K562 (cell line): ENCODE measurements at regions not wholly inside any gene's neighbourhood (a gene's known extent, or its start where the extent isn't known, plus 50 kb on each side); places are given as distances from the start of the nearest gene placed in this dataset.
A peak's percentile ranks its signal among the peaks of the same experiment; 100 is the strongest.

Experiments used
- ATAC-seq: fragments of 200-7000 bp; cut with Tn5 transposase; 3 replicates; pipeline ENCODE4 v1.9.1; 2020; ENCODE audit warnings: moderate library complexity
- BruUV-seq: library from RNA; stranded (reverse); fragments of 400-500 nt; replicated peaks from 2 replicates; lab custom pipeline; 2021; lab: Mats Ljungman, UMichigan
- CTCF ChIA-PET: fragments of 300-600 bp; formaldehyde crosslinking; extraction: SDS; loops from one replicate; lab custom pipeline; 2021; ENCODE audit warnings: low intra/inter-chr PET ratio; lab: Yijun Ruan, JAX
- POLR2A ChIA-PET: fragments of 300-600, 350-650 bp; sonication (Branson Sonifier 250); formaldehyde crosslinking; extraction: SDS; loops from one replicate; lab custom pipeline; 2021; ENCODE audit warnings: antibody characterized with exemption, inconsistent platforms; lab: Yijun Ruan, JAX
- DNase-seq, 4 experiments: peaks; one replicate each; pipeline versions ENCODE4 v3.0.0 to v3.0.0-alpha.2; 2011 to 2018; ENCODE audit warnings: low spot score in 3 of 4, mixed read lengths in 3 of 4; ENCODE audit errors: extremely low read depth in 1 of 4
- FAIRE-seq: peaks from 2 replicates; lab custom pipeline; 2011; peaks lifted over from hg19 to GRCh38; lab: Jason Lieb, UNC
- H2AFZ ChIP-seq: 2 replicates; pipeline ENCODE4 v1.6.0; 2011; ENCODE audit warnings: low read depth, low read length, control low read depth, inconsistent platforms
- H3K27ac ChIP-seq: fragments of 200-600 bp; 3 replicates; pipeline ENCODE4 v1.8.0; 2011; ENCODE audit warnings: low read depth, mild to moderate bottlenecking, control low read depth, inconsistent platforms, low read length, moderate library complexity, mixed read lengths; ENCODE audit errors: extremely low read depth
- H3K27me3 ChIP-seq, 2 experiments: fragments of 300-600 bp in 1 of 2; 2 replicates in 1 of 2; 3 replicates in 1 of 2; pipeline versions ENCODE4 v1.6.0 to v1.8.0; 2011; ENCODE audit warnings: inconsistent platforms in 2 of 2, low read length in 2 of 2, mild to moderate bottlenecking in 1 of 2, mixed read lengths in 1 of 2, moderate library complexity in 1 of 2; ENCODE audit not compliant: control insufficient read depth in 2 of 2, insufficient read depth in 2 of 2
- H3K36me3 ChIP-seq: fragments of 300-600 bp; 3 replicates; pipeline ENCODE4 v1.8.0; 2011; ENCODE audit warnings: mild to moderate bottlenecking, low read length, inconsistent platforms; ENCODE audit not compliant: control insufficient read depth, insufficient read depth
- H3K4me1 ChIP-seq, 2 experiments: fragments of 200-600 bp in 1 of 2; replicated peaks in 1 of 2; 2 replicates in 1 of 2; 3 replicates in 1 of 2; pipeline versions ENCODE4 v1.5.1 to v1.8.0; 2011; ENCODE audit warnings: inconsistent platforms in 2 of 2, low read length in 2 of 2, mild to moderate bottlenecking in 1 of 2, mixed read lengths in 1 of 2, moderate library complexity in 1 of 2; ENCODE audit not compliant: control insufficient read depth in 2 of 2, insufficient read depth in 2 of 2
- H3K4me2 ChIP-seq: 2 replicates; pipeline ENCODE4 v1.6.1; 2011; ENCODE audit warnings: low read length, control low read depth, inconsistent platforms, mixed read lengths; ENCODE audit not compliant: insufficient read depth
- H3K4me3 ChIP-seq: fragments of 200-600 bp; sonication (generic), shearing (Covaris generic); 2 replicates; pipeline ENCODE4 v1.5.1; 2016; ENCODE audit warnings: control low read depth, inconsistent platforms
- H3K79me2 ChIP-seq: fragments of 200-600 bp; 3 replicates; pipeline ENCODE4 v1.8.0; 2011; ENCODE audit warnings: low read length, inconsistent platforms; ENCODE audit not compliant: control insufficient read depth, insufficient read depth
- H3K9ac ChIP-seq, 2 experiments: 2 replicates each; pipeline versions ENCODE4 v1.6.0 to v1.6.1; 2011; ENCODE audit warnings: low read depth in 2 of 2, low read length in 2 of 2, control low read depth in 1 of 2, inconsistent platforms in 1 of 2, mild to moderate bottlenecking in 1 of 2, mixed read lengths in 1 of 2; ENCODE audit not compliant: insufficient read depth in 1 of 2
- H3K9me1 ChIP-seq: one replicate; pipeline ENCODE4 v1.6.0; 2011; ENCODE audit warnings: inconsistent platforms, mild to moderate bottlenecking, low read length, moderate library complexity; ENCODE audit not compliant: control insufficient read depth, insufficient read depth
- H3K9me3 ChIP-seq: replicated peaks from 2 replicates; pipeline ENCODE4 v1.5.1; 2011; ENCODE audit warnings: low read depth, low read length, inconsistent platforms; ENCODE audit not compliant: control insufficient read depth, insufficient read depth
- H4K20me1 ChIP-seq: replicated peaks from 2 replicates; pipeline ENCODE4 v1.6.1; 2011; ENCODE audit warnings: low read length, inconsistent platforms, mixed read lengths; ENCODE audit not compliant: control insufficient read depth, insufficient read depth
- FOXJ2 ChIP-seq: fragments of 200-800 bp; sonication (Bioruptor generic); IDR thresholded peaks from 2 replicates; pipeline ENCODE4 v1.6.1; 2016; ENCODE audit warnings: missing genetic modification characterization, missing compliant biosample characterization
- HNRNPH1 ChIP-seq: fragments of 200-400 bp; formaldehyde crosslinking; optimal IDR thresholded peaks from 2 replicates; pipeline ENCODE3; 2017; ENCODE audit warnings: low read depth, mild to moderate bottlenecking, low read length, moderate library complexity
- ZNF407 ChIP-seq: fragments of 450-650 bp; IDR thresholded peaks from 2 replicates; pipeline ENCODE4 v1.6.1; 2016; ENCODE audit warnings: low read depth
- ZNF518B ChIP-seq: fragments of 250-450 bp; sonication (Bioruptor Pico); IDR thresholded peaks from 2 replicates; pipeline ENCODE4 v1.5.0; 2021; ENCODE audit warnings: mild to moderate bottlenecking, moderate library complexity
- WGBS: fragments of 100-300 bp; shearing (Covaris generic); methylation state at CpG from one replicate; pipeline ENCODE4 v1.1.6; 2016; ENCODE audit warnings: low coverage, mixed read lengths; ENCODE audit not compliant: insufficient coverage; ENCODE audit errors: missing lambda C conversion rate; 5-methylcytosine and 5-hydroxymethylcytosine counted together
- in situ Hi-C: fragments of 300-500 bp; cut with MboI; formaldehyde crosslinking; loops from 4 replicates; pipeline ENCODE4 v1.15.0; 2018; ENCODE audit warnings: inconsistent platforms, mixed read lengths
- intact Hi-C: fragments of 100-400 bp; cut with micrococcal nuclease; formaldehyde crosslinking; loops from 2 replicates; pipeline ENCODE4 v1.14.2; 2022

- no peak overlapping the region for H2AFZ ChIP-seq
- BruUV-seq: no TSS peak
- in situ Hi-C loops: no loop called here
- no peak for TF ChIP-seq ZNF407
- no peak for TF ChIP-seq FOXJ2 (tag)
- no peak for TF ChIP-seq HNRNPH1
- TF ChIP-seq ZNF518B (CRISPR knock-in tag): no peak
Observed at GRCh38 chr4:94127707-94128328, 79.8 kb upstream of the SMARCAD1 start.

More at GRCh38 chr4:94127707-94128328, 79.8 kb upstream of the SMARCAD1 start:
- H4K20me1 ChIP-seq: no peaks in the 10 kb centered on the region
- ChIA-PET CTCF (interaction anchor here (1.1 kb wide), 1 partner anchor 336 kb away, joined by 3 read pairs; no protein-coding TSS in a partner anchor), POLR2A (no interaction called here)
- DNase-seq (peak; percentile 29 to 46 (median 42)), FAIRE-seq (peak; percentile 76), ATAC-seq (peak; percentile 85)
- no peak overlapping the region for H3K27ac ChIP-seq
- H3K36me3 ChIP-seq: no peaks in the 10 kb centered on the region
- H3K79me2 ChIP-seq: no peaks in the 10 kb centered on the region
- no peaks in the 10 kb centered on the region for H3K9me1 ChIP-seq
- intact Hi-C loops: loop anchor here (2.0 to 10.0 kb wide), 2 partner anchors 123 to 231 kb away; no protein-coding TSS in a partner anchor
- no peak overlapping the region for H3K4me3 ChIP-seq
- no peak overlapping the region for H3K9ac ChIP-seq
- H3K9me3 ChIP-seq: no peaks in the 10 kb centered on the region
- H3K4me1 ChIP-seq: no peaks in the 10 kb centered on the region
- H3K4me2 ChIP-seq: no peak overlapping the region
- no peaks in the 10 kb centered on the region for H3K27me3 ChIP-seq
- WGBS: 0% methylated on average over 3 of the region's 3 CpGs
